ENCODE measurements at regions not wholly inside any gene's neighbourhood (a gene's known extent, or its start where the extent isn't known, plus 50 kb on each side); places are given as distances from the start of the nearest gene placed in this dataset.

GRCh38 chr6:73898599-73898998, 202.6 kb downstream of the CD109 start:
- no peak for TF ChIP-seq EZH2phosphoT487 (IDR thresholded peaks at IDR 0.05; ENCODE audit: borderline replicate concordance, low read length)
- no peak for TF ChIP-seq CTCF (IDR thresholded peaks at IDR 0.05; ENCODE audit: low read depth, low read length, poor library complexity, severe bottlenecking)
